Stimulated activated CD8-positive, alpha-beta memory T cell treated with anti-CD3 and anti-CD28 coated beads, Interleukin-4, amount 100 ng/mL, for 24 hours (primary cell): ENCODE measurements at regions not wholly inside any gene's neighbourhood (a gene's known extent, or its start where the extent isn't known, plus 50 kb on each side); places are given as distances from the start of the nearest gene placed in this dataset.
"Not testable (repeated sequence)": the region's sequence is repeated elsewhere in the genome, so short reads cannot be mapped to it uniquely, and the experiment has no call there.

Source experiments
- DNase-seq: peaks from one replicate; pipeline ENCODE4 v3.0.0-alpha.2; 2020; ENCODE audit warnings: low read depth

GRCh38 chr10:78416031-78417011 is 382.7 kb downstream of the RPS24 start:
- DNase-seq, result no peak

GRCh38 chr10:78417425-78418370 is 384.0 kb downstream of the RPS24 start:
- DNase-seq, result no peak

GRCh38 chr10:78419481-78420265 is 386.0 kb downstream of the RPS24 start:
- DNase-seq, result no peak

- DNase-seq, result no peak
Measured at GRCh38 chr10:78420946-78421735, 387.5 kb downstream of the RPS24 start.

GRCh38 chr10:78424050-78424449 is 390.4 kb downstream of the RPS24 start:
- not testable (repeated sequence) for DNase-seq

GRCh38 chr10:78424723-78425122 is 391.1 kb downstream of the RPS24 start:
- DNase-seq, result no peak

GRCh38 chr10:78426181-78426580 is 392.5 kb downstream of the RPS24 start:
- no peak for DNase-seq

GRCh38 chr10:78427497-78428031 is 393.9 kb downstream of the RPS24 start:
- no peak for DNase-seq

- DNase-seq, result no peak
Measured at GRCh38 chr10:78428579-78428978, 394.9 kb downstream of the RPS24 start.

- no peak for DNase-seq
Measured at GRCh38 chr10:78429984-78430383, 396.3 kb downstream of the RPS24 start.

GRCh38 chr10:78432583-78432982 is 398.9 kb downstream of the RPS24 start:
- no peak for DNase-seq

- DNase-seq, result no peak
Measured at GRCh38 chr10:78433076-78433595, 399.5 kb downstream of the RPS24 start.

- DNase-seq, result no peak
Measured at GRCh38 chr10:78433766-78434535, 400.3 kb downstream of the RPS24 start.

- DNase-seq, result no peak
Measured at GRCh38 chr10:78434886-78435285, 401.2 kb downstream of the RPS24 start.

GRCh38 chr10:78435484-78436221 is 402.0 kb downstream of the RPS24 start:
- DNase-seq, result no peak

- no peak for DNase-seq
Measured at GRCh38 chr10:78436222-78436573, 402.5 kb downstream of the RPS24 start.

GRCh38 chr10:78436706-78437406 is 403.2 kb downstream of the RPS24 start:
- no peak for DNase-seq

- DNase-seq, result no peak
Measured at GRCh38 chr10:78437407-78437768, 403.7 kb downstream of the RPS24 start.
